Activated CD4-positive, alpha-beta T cell treated with anti-CD3 and anti-CD28 coated beads for 24 hours (primary cell): ENCODE measurements at regions not wholly inside any gene's neighbourhood (a gene's known extent, or its start where the extent isn't known, plus 50 kb on each side); places are given as distances from the start of the nearest gene placed in this dataset.

ENCODE experiments used
- DNase-seq, 2 donors: peaks; one replicate each; pipeline ENCODE4 v3.0.0-alpha.2; 2020; ENCODE audit warnings: low read depth in 2 of 2

DNA sequence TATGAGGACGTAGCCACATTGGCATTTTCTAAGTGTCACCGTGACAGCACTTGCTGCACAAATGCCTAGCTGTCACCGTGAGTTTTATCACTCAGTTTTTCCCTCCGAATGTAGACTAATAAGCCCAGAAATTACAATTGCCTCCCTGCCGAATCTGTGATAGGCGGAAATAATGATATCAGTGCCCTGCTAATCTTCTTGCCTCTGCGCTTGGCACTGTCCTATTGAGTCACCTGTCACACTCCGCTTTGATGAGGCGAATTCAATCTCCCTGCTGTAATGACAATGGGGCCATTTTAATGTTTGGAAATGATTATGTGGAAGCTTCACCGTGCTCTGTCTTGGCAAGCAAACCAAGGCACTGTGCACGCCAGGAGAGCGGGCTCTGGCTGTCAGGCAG is 112.8 kb downstream of the LINC00237 start:
- DNase-seq: no peak

DNA sequence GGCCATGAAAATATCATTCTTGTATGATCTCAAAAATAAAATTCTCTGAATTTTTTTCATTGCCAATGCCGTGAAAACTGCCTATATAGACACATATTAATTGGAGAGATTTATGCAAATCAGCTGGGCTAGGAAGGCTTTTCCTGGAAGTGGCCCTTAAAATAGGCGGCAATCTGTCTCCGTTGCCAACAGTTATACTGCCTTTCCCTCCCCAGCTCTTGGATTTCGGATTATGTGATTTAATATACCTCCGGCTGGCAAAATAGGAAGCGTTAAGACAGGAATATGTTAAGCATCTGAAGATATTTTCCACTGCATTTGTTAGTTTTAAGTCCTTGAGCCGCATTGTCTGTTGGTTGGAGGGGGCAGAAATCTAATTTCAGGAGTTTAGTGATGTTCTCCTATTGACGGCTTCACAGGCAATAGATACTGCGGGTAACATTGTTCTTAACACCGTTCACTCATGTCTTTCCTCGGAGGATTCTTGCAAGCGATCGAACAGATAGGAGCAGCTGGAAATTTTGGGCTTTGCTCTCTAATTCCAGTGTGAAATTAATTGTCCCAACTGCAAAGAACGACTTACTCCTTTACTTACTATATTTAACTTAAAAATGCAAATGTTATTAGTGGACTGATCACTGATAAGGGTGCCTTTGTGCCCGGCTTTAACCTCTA is 113.3 kb downstream of the LINC00237 start:
- DNase-seq: no peak

DNA sequence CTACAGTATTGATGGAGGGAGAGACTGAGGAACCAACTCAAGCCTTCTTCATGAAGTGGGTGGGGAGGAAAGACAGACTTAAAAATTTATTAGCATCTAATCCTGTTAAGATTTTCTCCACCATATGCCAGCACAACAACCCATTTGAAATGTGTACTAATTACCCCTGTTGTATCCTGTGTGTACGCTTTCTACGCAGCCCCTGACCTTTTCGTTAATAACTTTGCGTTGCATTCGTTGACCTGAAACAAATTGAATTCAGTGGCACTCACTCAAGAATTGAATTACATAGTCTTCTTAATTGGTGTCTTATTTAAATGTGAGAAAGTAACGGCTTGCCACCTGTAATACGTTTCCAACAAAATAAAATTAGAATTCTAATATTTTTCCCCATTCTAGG is 113.9 kb downstream of the LINC00237 start:
- no peak for DNase-seq

DNA sequence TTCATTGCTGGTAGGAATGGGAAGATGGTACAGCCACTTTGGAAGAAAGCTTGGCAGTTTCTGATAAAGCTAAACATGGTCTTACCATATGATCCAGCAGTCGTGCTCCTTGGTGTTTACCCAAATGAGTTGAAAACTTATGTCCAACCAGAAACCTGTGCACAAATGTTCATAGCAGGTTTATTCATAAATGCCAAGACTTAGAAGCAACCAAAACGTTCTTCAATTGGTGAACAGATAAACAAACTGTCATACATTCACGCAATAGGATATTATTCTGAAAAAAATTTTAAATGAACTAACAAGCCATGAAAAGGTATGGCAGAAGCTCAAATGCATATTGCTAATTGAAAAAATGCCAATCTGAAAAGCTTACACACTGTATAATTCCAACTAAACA is 117.1 kb downstream of the LINC00237 start:
- no peak for DNase-seq

DNA sequence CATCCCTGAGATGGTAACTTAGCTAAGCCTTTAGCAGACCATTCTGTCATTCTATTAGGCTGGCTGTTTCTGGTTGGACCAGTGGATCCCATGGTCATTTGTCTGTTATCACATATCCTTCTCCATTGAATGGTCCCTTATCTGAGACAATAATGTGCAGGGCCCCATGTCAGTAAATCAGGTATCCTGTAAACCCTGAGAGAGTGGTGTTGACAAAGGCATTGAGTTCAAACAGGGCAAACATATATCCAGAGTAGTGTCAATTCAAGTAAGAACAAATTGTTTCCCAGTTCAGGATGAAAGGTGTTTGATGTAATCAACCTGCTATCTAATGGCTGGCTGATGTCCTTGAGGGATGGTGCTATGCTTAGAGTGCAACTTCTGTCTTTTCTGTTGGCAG is 126.2 kb downstream of the LINC00237 start:
- no peak for DNase-seq

DNA sequence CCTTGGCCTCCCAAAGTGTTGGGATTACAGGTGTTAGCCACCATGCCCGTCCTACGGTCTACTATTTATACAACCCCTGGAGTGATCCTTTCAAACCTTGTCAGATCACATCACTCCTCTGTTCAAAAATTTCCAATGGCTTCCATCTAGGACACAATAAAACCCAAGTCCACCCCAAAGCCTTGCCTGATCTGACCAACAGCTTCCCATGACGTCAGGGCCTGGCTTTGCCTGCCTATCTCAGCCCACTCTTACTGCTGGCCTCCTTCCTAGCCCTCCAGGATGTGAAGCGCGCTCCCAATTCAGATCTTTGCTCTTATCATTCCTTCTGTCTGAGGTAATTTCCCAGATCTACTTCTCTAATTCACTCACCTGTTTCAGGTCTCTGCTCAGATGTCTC is 128.4 kb downstream of the LINC00237 start:
- DNase-seq: no peak

DNA sequence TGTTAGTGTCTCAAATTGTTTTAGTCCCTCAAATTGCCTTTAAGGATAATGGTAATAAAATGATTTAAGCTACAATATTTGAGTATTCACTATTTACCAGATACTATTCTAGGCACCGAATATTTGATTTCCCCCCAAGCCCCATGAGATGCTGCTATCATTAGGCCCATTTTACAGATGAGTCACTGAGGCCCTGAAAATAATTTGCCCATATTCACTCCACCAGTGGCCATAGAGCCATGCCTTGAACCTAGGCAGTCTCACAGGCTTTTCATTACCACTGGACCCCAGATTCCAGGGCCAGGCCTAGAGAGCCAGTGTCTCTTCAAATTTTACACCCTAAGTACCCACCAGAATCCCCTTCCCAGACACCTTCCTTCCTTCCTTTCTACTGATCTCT is 133.7 kb downstream of the LINC00237 start:
- DNase-seq: no peak

DNA sequence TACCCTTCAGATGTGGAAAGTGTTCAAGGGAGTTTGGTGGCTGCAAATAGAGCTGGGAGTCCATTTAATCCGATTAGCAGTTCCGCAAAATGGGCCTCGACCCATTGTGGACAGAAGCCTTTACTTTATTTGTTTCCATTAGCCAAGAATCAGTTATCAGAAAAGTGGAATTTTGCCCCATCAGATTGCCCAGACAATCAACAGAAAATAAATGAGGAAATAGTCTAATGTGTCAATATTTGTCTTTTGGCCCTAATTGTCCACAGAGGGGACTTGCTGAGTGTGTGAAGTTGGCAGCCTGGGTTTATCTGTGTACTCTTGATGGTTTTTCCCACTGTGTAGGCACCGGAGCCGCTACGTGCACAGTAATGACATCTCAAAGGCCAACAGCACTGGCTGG is 134.3 kb downstream of the LINC00237 start:
- no peak for DNase-seq

DNA sequence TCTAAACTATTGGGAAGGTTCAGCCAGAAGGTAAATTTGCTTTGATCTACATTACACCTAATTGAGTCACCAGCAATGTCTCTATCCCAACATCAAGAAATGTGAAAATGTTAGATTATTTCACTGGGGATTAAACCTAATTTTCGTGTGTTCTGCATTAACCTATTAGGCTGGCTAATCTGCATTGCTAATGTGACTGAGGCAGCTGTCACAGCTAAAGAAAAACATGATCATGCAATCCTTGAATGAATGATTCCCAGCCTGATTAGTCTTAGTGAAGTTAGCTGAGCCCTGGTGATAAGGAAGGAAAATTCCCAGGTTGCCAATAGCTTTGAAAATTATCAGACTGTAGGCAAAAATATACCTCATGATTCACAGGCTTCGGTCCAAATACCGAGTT is 135.3 kb downstream of the LINC00237 start:
- DNase-seq: no peak

DNA sequence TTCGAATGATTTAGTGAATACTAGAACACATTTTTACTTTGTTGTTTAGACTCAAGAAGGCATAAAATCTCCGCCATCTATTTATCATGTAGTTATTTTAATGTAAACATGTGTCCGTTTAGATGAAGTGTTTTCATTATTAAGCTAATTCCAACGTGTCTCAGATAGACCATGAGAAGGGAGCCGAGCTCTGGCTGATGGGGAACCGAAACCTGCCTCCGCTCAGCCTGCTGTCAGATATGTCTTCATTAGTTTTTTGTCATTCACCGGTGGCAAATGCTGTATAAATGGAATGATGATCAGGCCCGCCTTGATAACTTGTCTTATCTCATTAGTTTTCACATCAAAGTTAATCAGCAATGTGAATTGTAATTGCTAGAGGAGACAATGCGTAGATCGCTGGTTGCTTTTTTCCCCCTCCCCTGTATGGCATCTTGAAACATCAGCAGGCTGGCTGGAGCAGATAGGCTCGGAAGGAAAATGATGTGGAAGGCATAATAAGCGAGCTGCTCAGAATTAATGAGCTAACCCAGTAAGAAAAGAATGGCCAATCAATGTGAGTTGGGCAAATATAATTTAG is 136.4 kb downstream of the LINC00237 start:
- DNase-seq: no peak

DNA sequence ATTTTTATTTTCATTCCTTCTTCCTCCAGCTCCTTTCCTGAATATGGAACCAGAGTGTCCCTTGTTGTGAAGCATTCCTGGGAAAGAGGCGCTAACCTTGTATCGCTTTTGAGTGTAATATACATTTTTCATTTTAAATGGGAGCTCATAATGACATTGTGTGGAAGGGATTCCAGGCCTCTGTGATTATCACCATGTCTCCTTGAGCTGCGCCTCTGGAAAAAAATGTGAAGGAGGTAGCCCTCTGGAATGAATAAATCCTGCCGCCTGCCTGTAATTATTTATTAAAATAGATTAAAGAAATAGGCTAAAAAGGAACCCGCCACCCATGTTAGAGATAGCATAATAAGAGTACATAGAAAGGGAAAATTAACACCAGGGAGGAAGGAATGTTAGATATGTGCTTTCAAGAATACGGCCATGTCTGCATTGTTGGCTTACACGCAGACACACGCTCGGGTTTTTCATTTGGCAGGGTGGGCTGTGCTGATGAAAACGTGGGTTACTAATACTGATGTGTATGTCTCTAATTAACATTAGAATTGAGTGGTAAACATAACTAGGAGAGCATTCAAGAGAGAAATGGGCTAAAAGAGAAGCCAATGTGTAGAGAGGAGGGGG is 138.5 kb downstream of the LINC00237 start:
- DNase-seq: no peak

DNA sequence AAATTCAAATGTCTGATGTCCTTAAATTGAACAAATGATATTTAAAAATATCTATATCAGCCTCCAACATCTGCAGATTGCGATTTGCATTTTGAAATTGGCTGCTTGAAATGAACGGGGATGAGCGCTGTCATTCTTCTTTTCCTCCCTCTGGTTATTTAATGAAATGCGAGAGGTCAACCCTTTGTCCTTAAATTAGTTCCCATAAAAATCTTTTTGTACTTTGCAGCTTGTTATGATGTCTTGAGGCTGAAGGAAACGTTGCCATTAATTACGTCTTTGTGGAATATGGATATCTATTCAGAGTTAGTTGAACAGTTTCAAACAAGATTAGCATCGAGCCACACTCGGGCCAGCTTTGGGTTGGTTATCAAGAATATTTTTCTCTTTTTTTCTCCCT is 140.0 kb downstream of the LINC00237 start:
- DNase-seq: no peak

DNA sequence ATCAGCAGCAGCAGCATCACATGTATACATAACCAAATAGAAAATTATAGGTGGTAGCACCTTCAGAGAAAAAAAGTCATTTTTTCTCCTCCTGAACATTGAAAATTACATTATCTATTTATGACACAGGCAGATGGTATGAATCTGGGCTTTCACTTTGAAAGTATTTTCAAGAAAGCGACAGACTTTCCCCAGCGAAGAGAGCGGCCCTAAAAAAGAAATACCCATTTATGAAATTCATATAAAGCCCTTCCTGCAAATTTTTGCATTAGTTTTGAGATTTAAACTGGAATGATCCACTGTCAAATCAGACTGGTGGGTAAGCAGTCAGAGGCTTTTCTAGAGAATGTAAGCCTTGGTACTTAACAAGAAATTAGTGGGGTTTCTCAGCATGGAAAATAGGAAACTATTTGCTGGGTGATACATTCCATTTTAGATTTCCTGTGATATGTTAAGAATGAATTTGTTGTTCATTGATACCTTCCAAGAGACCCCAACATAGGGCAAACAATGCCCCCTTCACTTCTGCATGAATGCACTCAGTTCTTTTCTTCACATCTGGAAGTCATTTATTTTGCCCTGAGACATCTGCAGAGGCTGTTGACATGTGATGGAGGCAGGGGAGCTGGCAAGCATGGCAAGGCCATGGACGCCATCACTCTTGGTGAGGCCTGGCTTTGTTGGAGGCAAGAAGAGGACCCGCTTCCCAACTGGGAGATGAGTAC is 147.0 kb downstream of the LINC00237 start:
- no peak for DNase-seq

DNA sequence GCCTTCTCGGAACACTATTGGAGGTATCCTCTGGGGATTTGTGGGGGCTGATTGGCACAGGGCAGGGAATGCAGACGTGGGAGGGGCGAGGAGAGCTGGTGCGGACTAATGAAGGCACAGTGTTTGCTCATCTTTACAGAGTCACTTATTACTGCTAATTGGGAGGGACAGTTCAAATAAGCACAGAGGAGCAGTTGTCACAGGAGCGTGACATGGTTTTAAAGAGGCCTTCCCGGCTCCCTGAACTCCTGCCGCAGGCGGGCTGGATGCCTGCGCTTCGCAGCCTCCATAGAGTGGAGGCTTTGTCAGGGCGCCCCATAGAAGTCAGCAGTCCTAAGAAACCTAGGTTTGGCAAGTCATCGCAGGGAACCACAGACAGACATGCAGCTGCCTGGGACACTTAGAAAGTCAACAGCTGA is 149.6 kb downstream of the LINC00237 start:
- DNase-seq: no peak

DNA sequence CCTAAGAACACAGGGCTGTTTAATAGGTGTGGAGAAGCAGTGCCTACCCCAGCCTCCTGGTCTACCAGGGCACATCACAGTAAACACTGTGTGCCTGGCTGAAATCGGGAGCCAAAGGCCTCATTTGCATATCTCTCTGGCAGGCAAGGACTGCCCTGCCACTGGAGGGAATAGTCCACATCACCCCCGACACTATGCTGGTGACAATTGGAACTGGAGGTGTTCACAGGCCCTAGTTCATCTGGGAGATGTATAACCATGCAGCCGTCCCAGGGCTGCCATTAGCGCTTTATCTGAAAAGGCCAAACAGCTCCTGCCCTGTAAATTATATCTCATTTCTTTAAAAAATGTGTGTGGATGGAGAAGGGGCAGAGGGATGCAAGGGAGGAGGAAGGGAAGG is 150.3 kb downstream of the LINC00237 start:
- DNase-seq: no peak

DNA sequence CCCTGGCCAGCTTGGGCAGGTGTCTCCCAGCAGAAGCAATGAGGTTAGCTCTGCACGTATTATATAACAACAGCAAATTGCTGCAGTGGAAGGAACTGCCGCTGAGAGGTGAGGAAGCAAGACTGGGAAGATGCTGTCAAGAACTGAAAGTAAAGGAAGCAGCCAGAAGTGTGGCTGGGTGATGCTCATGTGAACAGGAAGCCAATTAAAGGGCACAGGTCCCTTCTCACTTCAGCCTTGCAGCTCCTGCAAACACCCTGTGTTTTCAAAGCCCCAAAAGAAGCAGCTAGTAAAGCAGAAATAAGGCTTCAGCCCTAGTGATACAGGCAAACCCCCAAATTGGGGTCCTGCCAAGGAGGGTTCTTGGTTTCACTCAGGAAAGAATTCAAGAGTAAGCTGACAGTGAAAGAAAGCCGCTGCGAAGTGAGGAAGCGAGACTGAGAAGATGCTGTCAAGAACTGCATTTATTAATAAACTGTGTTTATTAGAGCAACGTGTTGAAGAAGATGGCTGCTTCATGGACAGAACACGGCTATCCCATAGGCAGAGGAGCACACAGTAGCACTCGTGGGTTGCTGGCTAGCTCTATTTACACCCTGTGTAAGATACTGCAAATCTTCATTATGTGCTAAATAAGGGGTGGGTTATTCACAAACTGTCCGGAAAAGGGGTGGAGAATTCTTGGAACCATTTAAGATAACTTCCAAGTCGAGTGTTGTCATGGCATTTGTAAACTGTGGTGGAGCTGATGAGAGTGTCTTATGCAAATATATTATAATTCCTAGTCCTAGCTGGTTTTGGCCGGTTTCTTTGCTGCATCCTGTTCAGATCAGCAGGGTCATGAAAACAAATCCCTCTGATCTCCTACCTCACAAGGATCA is 152.2 kb downstream of the LINC00237 start:
- no peak for DNase-seq

DNA sequence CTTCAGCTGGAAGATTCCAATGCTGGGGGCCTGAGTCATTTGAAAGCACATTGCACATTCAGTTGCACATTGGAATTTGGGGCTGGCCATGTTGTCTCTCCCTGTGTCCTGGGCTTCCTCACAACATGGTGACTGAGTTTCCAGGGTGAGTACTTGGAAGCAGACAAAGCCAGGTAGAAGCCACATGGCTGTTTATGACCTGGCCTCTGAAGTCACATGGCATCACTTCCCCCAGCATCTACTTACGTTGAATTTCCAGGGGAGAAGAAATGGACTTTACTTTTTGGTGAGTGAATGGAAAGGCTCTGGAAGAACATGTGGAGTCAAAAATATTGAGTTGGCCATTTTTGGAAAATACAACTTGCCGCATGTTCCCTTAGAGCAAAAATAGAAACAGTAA is 155.5 kb downstream of the LINC00237 start:
- DNase-seq: no peak

DNA sequence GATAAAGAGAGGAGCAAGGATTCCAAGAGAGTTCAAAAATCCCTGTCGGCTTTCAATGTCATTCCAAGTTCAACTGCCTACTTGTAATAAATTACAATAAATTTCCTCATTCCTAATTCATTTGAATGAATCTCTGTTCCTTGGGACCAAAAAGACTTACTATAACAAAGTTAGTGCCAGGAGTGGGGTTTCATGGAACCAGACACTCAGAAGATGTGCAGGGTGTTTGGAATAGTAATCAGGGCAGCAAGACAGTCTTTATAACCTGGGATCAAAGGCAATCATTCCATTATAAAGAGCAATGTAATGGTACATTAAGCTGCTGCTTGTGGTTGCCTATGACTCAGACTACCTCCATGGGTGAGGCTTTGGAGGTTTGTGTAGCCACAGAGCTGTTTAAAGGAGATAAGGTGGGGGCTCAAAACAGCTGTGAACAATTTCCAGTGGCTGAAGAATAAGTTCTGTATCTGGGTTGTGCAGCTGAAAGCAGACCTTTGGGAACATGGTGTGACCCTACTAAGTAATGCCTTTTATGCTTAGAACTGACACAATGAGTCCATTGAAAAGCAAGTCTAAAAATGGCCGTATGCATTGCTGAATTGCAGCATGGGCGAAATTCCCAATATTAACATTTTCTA is 159.9 kb downstream of the LINC00237 start:
- DNase-seq: no peak

DNA sequence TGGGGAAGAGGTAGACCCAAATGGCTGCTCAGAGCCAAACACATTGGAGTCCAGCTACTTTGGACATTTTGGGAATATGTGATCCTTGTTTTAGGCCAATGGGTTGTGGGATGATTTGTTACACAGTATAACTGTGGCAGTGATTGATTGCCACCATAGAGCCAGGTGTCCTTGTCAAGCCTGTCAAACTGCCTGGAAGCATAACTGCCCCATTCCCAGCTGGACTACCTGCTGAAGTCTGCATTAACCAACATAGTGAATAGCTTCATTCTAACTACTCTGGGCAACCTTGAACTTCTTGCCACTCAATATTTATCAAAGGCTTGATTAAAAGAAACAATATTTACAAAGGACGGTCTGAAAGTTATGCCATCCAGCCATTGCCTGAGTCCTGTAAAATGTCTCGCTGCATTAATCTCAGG is 164.7 kb downstream of the LINC00237 start:
- DNase-seq: no peak

DNA sequence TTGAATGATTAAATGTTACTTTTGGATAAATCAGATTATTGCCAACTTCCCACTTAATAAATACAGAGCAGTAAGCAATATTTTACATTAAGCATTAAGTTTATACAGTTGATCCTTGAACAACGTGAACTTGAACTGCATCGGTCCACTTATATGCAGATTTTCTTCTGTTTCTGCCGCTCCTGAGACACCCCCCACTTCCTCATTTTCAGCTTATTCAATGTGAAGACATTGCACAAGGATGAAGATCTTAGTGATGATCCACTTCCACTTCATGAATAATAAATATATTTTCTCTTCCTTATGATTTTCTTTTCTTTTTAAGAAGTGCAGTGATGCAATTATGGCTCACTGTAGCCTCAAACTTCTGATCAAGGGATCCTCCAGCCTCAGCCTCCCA is 167.2 kb downstream of the LINC00237 start:
- DNase-seq: no peak

DNA sequence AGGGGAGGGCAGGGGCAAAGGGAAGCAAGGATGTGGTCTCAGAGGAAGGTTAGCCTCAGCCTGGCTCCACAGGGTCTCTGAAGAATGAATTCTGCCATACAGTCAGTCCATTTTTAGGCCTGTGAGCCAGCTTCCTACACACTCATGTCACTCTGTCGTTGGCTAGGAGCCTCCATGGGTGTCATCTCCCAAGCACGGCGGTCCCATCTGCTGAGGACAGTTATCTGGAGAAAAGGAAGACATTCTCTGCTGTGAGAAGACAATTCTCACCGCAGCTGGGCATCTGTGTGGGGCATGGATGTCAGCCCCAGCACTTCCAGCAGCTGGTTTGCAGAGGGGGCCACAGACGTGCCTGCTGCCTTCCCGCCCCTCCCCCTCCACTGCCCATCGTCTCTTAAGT is 167.6 kb downstream of the LINC00237 start:
- no peak for DNase-seq
